HT1080 (cell line): ENCODE measurements at regions not wholly inside any gene's neighbourhood (a gene's known extent, or its start where the extent isn't known, plus 50 kb on each side); places are given as distances from the start of the nearest gene placed in this dataset. TPM values are rescaled to one million over a fixed set of nuclear protein-coding genes. Genes with fewer than 3 reads are reported as not detected.

Experiments used
- DNase-seq: peaks from one replicate; pipeline ENCODE4 v3.0.0-alpha.2; 2015; ENCODE audit warnings: low read depth
- small RNA-seq: library from RNA; depleted of rRNA; stranded (forward); fragments of <200 nt; gene quantifications from one replicate; pipeline ENCODE3, GENCODE V24; 2014

- no peak for DNase-seq
These were observed 75.8 kb upstream of the CNTN1 start for GRCh38 chr12:40616383-40616915.

- DNase-seq, result no peak
These were observed 73.6 kb upstream of the CNTN1 start for GRCh38 chr12:40618636-40619035.

GRCh38 chr12:40620564-40621019, 71.6 kb upstream of the CNTN1 start:
- DNase-seq, result no peak

GRCh38 chr12:40622246-40622838, 69.9 kb upstream of the CNTN1 start:
- DNase-seq, result peak; percentile 47

- no peak for DNase-seq
These were observed 60.1 kb upstream of the CNTN1 start for GRCh38 chr12:40632171-40632570.

- DNase-seq, result no peak
These were observed 59.3 kb upstream of the CNTN1 start for GRCh38 chr12:40632933-40633332.

- no peak for DNase-seq
These were observed 57.6 kb upstream of the CNTN1 start for GRCh38 chr12:40634517-40635131.

GRCh38 chr12:40635141-40635731, 57.0 kb upstream of the CNTN1 start:
- no peak for DNase-seq

Small RNAs in the stretch of these regions (small RNA-seq; reads per million reads assigned to genes)
- not detected for gene RNU6-713P
